ENCODE measurements at regions not wholly inside any gene's neighbourhood (a gene's known extent, or its start where the extent isn't known, plus 50 kb on each side); places are given as distances from the start of the nearest gene placed in this dataset.

DNA sequence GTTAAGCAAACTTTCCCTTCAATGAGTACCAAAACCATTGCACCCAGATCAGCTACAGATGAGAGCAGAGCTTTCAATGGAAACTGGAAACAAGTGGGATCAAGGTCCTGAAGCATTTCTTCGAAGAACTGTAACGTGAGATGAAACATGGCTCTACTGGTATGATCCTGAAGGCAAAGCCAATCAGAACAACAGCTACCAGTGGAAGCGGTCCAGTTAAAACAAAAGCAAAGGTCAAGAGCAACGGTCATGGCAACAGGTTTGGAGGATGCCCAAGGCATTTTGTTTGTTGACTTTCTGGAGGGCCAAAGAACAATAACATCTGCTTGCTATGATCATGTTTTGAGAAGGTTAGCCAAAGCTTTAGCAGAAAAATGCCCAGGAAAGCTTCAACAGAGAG is 137.9 kb upstream of the CPSF6 start:
- TF ChIP-seq POLR2A (IDR thresholded peaks at IDR 0.05; ENCODE audit: low read length) (no peak), GATA1 (IDR thresholded peaks at IDR 0.05; ENCODE audit: low read depth, low read length) (no peak)
